Uterus (tissue), 3 donors: ENCODE measurements at regions not wholly inside any gene's neighbourhood (a gene's known extent, or its start where the extent isn't known, plus 50 kb on each side); places are given as distances from the start of the nearest gene placed in this dataset.

Source experiments
- DNase-seq, 2 donors: peaks; one replicate each; pipeline ENCODE4 v3.0.0-alpha.2; 2019 to 2020
- H3K27ac ChIP-seq, 2 donors: fragments of 200-600 bp; sonication (generic); 1 replicate in 1 of 2; 2 replicates in 1 of 2; pipeline ENCODE4 v1.5.1; 2016 to 2018
- H3K27me3 ChIP-seq, 2 donors: fragments of 200-600 bp; sonication (generic); one replicate each; pipeline ENCODE4 v1.5.1; 2018 to 2019; ENCODE audit warnings: control low read depth in 1 of 2
- H3K36me3 ChIP-seq, 2 donors: fragments of 200-600 bp; sonication (generic); one replicate each; pipeline ENCODE4 v1.5.1; 2019; ENCODE audit warnings: control low read depth in 1 of 2
- H3K4me1 ChIP-seq, 2 donors: fragments of 200-600 bp; sonication (generic); one replicate each; pipeline ENCODE4 v1.5.1; 2018 to 2019; ENCODE audit warnings: control low read depth in 1 of 2
- H3K4me3 ChIP-seq, 2 donors: fragments of 200-600 bp; sonication (generic); 1 replicate in 1 of 2; 2 replicates in 1 of 2; pipeline ENCODE4 v1.5.1; 2018 to 2019; ENCODE audit warnings: mild to moderate bottlenecking in 1 of 2
- H3K9me3 ChIP-seq, 2 donors: fragments of 200-600 bp; sonication (generic); one replicate each; pipeline ENCODE4 v1.5.1; 2019; ENCODE audit warnings: control low read depth in 1 of 2
- POLR2A ChIP-seq, 2 donors: fragments of 450-650 bp; IDR thresholded peaks; one replicate each; pipeline ENCODE4 v1.6.1; 2016; ENCODE audit warnings: antibody characterized with exemption in 2 of 2, mild to moderate bottlenecking in 1 of 2, moderate library complexity in 1 of 2
- intact Hi-C: fragments of 100-400 bp; cut with DNase I; formaldehyde crosslinking; loops from one replicate; pipeline ENCODE4 v1.15.1; 2023; ENCODE audit warnings: low total_unique reads
- TF ChIP-seq, protein P1 (sequence below), 4 experiments: fragments of 200-600 bp in 2 of 4; fragments of 450-650 bp in 2 of 4; sonication (generic) in 2 of 4; IDR thresholded peaks; one replicate each; pipeline ENCODE4 v1.5.1; 2016 to 2019; ENCODE audit warnings: antibody characterized with exemption in 4 of 4, mild to moderate bottlenecking in 2 of 4, moderate library complexity in 1 of 4
- donor health status: DM: yes; HTN: yes; CAD: no.

DNA sequence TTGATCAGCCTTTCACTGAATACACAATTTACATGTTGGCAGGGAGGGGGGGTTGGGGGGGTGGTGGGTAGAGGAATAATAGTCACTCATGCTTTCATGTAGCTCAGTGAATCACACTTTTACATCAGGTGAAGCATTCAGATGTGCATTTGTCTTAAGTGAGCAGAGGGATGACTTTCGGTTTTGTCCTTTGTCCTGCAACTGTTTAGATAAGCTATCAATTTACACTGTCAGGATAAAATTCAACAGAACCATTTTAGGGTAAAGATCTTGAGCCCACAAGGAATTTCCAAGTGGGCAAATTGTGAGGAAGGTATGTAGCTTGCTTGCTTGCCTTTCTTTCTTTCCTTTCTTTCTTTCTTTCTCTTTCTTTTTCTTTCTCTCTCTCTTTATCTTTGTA, 576.2 kb downstream of the MTRR start:
- intact Hi-C loops = no loop called here
- no peak overlapping the region for H3K4me3 ChIP-seq
- no peaks in the 10 kb centered on the region for H3K36me3 ChIP-seq
- no peaks in the 10 kb centered on the region for H3K4me1 ChIP-seq
- TF ChIP-seq, protein P1, sequence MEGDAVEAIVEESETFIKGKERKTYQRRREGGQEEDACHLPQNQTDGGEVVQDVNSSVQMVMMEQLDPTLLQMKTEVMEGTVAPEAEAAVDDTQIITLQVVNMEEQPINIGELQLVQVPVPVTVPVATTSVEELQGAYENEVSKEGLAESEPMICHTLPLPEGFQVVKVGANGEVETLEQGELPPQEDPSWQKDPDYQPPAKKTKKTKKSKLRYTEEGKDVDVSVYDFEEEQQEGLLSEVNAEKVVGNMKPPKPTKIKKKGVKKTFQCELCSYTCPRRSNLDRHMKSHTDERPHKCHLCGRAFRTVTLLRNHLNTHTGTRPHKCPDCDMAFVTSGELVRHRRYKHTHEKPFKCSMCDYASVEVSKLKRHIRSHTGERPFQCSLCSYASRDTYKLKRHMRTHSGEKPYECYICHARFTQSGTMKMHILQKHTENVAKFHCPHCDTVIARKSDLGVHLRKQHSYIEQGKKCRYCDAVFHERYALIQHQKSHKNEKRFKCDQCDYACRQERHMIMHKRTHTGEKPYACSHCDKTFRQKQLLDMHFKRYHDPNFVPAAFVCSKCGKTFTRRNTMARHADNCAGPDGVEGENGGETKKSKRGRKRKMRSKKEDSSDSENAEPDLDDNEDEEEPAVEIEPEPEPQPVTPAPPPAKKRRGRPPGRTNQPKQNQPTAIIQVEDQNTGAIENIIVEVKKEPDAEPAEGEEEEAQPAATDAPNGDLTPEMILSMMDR (IDR thresholded peaks at IDR 0.05) = no peak
- TF ChIP-seq POLR2A (IDR thresholded peaks at IDR 0.05) = no peak
- H3K9me3 ChIP-seq = no peaks in the 10 kb centered on the region
- no peak overlapping the region for H3K27ac ChIP-seq
- DNase-seq = no peak
- H3K27me3 ChIP-seq = no peaks in the 10 kb centered on the region

DNA sequence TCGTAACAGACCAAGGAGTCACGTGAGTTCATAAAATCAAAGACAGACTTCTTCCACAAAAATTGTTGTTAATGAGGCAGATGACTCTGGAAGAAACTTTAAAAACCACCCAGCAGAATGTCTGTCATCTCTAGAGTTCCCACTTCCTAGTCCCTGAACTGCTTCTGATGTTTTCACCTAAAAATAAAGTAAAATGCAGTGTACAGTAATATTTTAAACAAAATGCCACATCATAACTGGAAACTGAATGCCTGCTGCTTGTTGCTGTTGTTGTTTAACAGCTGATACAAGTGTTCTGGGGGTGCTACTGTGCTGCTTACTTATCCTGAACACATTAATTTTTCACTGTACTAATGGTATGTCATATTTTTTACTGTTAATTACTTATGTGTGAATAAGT, 577.2 kb downstream of the MTRR start:
- Histone ChIP-seq H3K4me1 (no peaks in the 10 kb centered on the region), H3K36me3 (no peaks in the 10 kb centered on the region), H3K27ac (no peak overlapping the region), H3K4me3 (no peak overlapping the region), H3K27me3 (no peaks in the 10 kb centered on the region), H3K9me3 (no peaks in the 10 kb centered on the region)
- TF ChIP-seq, protein P1 (IDR thresholded peaks at IDR 0.05) = no peak
- TF ChIP-seq POLR2A (IDR thresholded peaks at IDR 0.05) = no peak
- intact Hi-C loops = no loop called here
- DNase-seq = no peak

DNA sequence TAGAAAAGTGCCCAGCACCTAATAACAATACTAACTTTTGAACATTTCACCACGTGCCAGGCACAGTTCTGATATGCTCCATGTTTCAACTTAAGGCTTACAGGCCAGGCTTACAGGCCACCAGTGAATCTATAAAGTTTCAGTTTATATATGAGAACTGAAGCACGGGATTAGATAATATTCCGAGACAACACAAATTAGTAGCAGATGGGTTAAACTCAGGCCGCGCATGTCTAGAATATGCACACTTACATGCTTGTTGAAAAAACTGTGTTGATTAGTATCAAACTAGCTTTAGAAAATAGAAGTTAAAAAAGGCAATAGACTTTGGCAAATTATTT, 587.9 kb downstream of the MTRR start:
- Histone ChIP-seq H3K4me3 (peak overlapping the region in 1 of 2 donors; percentile 5), H3K4me1 (no peaks in the 10 kb centered on the region), H3K36me3 (no peaks in the 10 kb centered on the region), H3K27me3 (no peaks in the 10 kb centered on the region), H3K9me3 (no peaks in the 10 kb centered on the region), H3K27ac (peak overlapping the region; percentile 69 to 85)
- TF ChIP-seq POLR2A (IDR thresholded peaks at IDR 0.05) = no peak
- TF ChIP-seq, protein P1 (IDR thresholded peaks at IDR 0.05) = no peak
- intact Hi-C loops = no loop called here
- DNase-seq = no peak

DNA sequence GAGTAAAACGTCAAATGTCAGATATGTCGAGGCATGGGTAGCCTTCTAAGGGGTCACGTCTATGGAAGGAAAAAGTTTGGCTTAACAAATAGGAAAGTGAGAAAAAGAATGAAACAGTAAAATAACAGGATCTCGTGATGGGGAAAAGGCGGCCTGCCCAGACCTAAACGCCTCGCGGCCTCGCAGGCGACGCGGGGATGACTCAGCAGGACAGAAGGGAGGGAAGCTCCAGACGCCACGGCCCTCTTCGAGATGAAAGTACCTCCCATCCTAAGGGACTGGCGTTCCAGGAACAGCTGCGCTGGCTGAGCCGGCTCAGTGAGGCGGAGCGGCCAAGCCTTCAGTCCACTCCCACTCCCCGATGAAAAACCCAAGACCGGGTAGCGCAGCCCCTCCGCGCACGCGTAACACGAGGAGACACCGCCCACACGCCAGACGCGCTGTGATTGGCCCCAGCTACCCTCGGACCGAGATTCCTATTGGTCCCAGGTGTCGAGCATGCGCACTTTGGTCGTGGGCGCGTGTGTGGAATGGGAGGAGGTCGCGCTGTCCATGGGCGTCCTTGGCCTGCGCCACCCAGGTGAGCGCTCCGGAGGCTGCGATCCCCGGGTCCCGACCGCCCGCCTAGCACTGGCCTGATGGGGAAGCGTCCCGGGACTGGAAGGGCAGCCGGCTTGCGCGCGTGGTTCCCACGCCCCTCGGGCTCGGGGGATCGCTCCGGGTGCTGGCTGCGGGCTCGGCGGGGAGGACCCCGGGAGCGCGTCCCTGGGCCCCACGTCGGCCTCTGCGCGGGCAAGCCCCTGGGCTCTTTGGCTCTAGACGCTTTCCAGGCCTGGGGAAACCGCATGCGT, 588.5 kb downstream of the MTRR start:
- intact Hi-C loops = no loop called here
- H3K36me3 ChIP-seq = no peaks in the 10 kb centered on the region
- H3K4me1 ChIP-seq = no peaks in the 10 kb centered on the region
- peak; percentile 87 to 95 for DNase-seq
- peak in 1 of 2 donors; percentile 45 for TF ChIP-seq POLR2A (IDR thresholded peaks at IDR 0.05)
- TF ChIP-seq, protein P1 (IDR thresholded peaks at IDR 0.05) = no peak
- peak overlapping the region; percentile 66 to 67 for H3K4me3 ChIP-seq
- no peaks in the 10 kb centered on the region for H3K27me3 ChIP-seq
- no peaks in the 10 kb centered on the region for H3K9me3 ChIP-seq
- peak overlapping the region; percentile 78 to 85 for H3K27ac ChIP-seq

DNA sequence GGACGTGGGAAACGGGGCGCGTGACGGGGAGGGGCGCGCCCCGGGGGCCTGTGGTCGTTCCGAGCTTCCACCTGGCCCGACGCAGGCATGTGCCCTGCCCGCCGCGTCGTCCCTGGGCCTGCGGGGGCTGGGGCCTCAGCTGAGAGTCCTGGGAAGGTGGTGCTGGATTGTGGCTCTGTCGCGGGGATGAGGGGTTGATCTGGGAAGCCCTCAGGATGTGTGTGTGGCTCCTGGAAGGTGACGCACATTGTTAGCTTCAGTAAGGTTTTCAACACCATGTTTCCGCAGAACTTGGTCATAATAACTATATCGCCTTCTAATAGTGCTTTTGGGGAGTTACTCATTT, 589.1 kb downstream of the MTRR start:
- Histone ChIP-seq H3K4me3 (peak overlapping the region; percentile 66 to 67), H3K27ac (peak overlapping the region; percentile 78 to 85), H3K9me3 (no peaks in the 10 kb centered on the region), H3K27me3 (no peaks in the 10 kb centered on the region), H3K4me1 (no peaks in the 10 kb centered on the region), H3K36me3 (no peaks in the 10 kb centered on the region)
- no peak for TF ChIP-seq POLR2A (IDR thresholded peaks at IDR 0.05)
- TF ChIP-seq, protein P1 (IDR thresholded peaks at IDR 0.05) = no peak
- intact Hi-C loops = no loop called here
- no peak for DNase-seq
